ENCODE measurements at regions not wholly inside any gene's neighbourhood (a gene's known extent, or its start where the extent isn't known, plus 50 kb on each side); places are given as distances from the start of the nearest gene placed in this dataset.

DNA sequence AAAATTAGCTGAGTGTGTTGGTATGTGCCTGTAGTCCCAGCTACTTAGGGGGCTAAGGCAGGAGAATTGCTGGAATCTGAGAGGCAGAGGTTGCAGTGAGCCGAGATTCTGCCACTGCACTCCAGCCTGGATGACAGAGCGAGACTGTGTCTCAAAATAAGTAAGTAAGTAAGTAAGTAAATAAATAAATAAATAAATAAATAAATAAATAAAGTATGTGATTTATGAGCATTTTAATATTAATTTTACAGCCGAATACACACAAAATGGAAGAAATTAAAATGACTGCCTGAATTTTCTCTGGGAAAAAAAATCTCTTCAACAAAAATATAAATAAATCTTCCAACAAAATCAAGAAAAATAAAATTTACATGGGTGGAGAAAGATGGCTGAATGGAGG, 740.7 kb downstream of the CDH18 start:
- intact Hi-C loops (cut with micrococcal nuclease): no loop called here
- no TSS peak for BruUV-seq (replicated peaks)
- CTCF ChIA-PET: no interaction called here

More for the DNA sequence above, 740.7 kb downstream of the CDH18 start:
- no peak overlapping the region for H2BK120ac ChIP-seq (ENCODE audit: low read depth, low read length)
- no peak overlapping the region for H3K18ac ChIP-seq (ENCODE audit: low read depth, low read length)
- H3K9ac ChIP-seq (ENCODE audit: low read depth, low read length): no peak overlapping the region
- no peak overlapping the region for H2BK5ac ChIP-seq (ENCODE audit: low read depth, low read length, poor library complexity, severe bottlenecking)
- DNase-seq (no peak), ATAC-seq (ENCODE audit: low read depth) (no peak)
- H3K27me3 ChIP-seq (ENCODE audit: control insufficient read depth, insufficient read depth, low read length): no peaks in the 10 kb centered on the region
- no peaks in the 10 kb centered on the region for H3K9me1 ChIP-seq (ENCODE audit: insufficient read depth, low read length)
- H3K27ac ChIP-seq (ENCODE audit: insufficient read depth, low read length): no peak overlapping the region
- dilution Hi-C loops (cut with HindIII; ENCODE audit: low sequenced_read_pairs, unreplicated experiment): no loop called here
- no peak overlapping the region for H2BK20ac ChIP-seq (ENCODE audit: low read depth, low read length)
- H3K4ac ChIP-seq (ENCODE audit: low read depth, low read length): no peak overlapping the region
- no peak overlapping the region for H3K14ac ChIP-seq (replicated peaks; ENCODE audit: low read depth, low read length)
- in situ Hi-C loops (cut with MboI; ENCODE audit: low sequenced_read_pairs): no loop called here
- H3K36me3 ChIP-seq (ENCODE audit: control insufficient read depth, insufficient read depth, low read length): no peaks in the 10 kb centered on the region
- no peak overlapping the region for H3K4me3 ChIP-seq (ENCODE audit: insufficient read depth, low read depth, low read length)
- no peak overlapping the region for H2BK15ac ChIP-seq (ENCODE audit: low read depth, low read length)
- H4K20me1 ChIP-seq (ENCODE audit: insufficient read depth, low read length): no peaks in the 10 kb centered on the region
- POLR2A ChIA-PET (ENCODE audit: unreplicated experiment): no interaction called here
- H3K56ac ChIP-seq (ENCODE audit: extremely low read depth, insufficient read depth, low read length): no peak overlapping the region
- no peak overlapping the region for H2AK9ac ChIP-seq (replicated peaks; ENCODE audit: low read depth, low read length, poor library complexity)
- H2AK5ac ChIP-seq (ENCODE audit: low read depth, low read length): no peak overlapping the region
- no peak overlapping the region for H3K23ac ChIP-seq (ENCODE audit: low read depth, low read length)
- H2AFZ ChIP-seq (replicated peaks; ENCODE audit: low read length, poor library complexity): no peak overlapping the region
- no peak overlapping the region for H3K4me2 ChIP-seq (ENCODE audit: low read depth, low read length)
- H3K9me3 ChIP-seq (ENCODE audit: control insufficient read depth, insufficient read depth, low read length): peaks cover 7% of the 10 kb centered on the region
- H4K8ac ChIP-seq (ENCODE audit: low read depth in 2 of 2, low read length in 2 of 2): no peak overlapping the region
- no peaks in the 10 kb centered on the region for H3K79me1 ChIP-seq (ENCODE audit: low read depth in 1 of 2, low read length in 2 of 2)
- H4K5ac ChIP-seq (ENCODE audit: low read depth, low read length): no peak overlapping the region
- TF ChIP-seq, protein P1, sequence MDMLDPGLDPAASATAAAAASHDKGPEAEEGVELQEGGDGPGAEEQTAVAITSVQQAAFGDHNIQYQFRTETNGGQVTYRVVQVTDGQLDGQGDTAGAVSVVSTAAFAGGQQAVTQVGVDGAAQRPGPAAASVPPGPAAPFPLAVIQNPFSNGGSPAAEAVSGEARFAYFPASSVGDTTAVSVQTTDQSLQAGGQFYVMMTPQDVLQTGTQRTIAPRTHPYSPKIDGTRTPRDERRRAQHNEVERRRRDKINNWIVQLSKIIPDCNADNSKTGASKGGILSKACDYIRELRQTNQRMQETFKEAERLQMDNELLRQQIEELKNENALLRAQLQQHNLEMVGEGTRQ (IDR thresholded peaks at IDR 0.05; ENCODE audit: low read depth, low read length): no peak
- TF ChIP-seq, protein P2, sequence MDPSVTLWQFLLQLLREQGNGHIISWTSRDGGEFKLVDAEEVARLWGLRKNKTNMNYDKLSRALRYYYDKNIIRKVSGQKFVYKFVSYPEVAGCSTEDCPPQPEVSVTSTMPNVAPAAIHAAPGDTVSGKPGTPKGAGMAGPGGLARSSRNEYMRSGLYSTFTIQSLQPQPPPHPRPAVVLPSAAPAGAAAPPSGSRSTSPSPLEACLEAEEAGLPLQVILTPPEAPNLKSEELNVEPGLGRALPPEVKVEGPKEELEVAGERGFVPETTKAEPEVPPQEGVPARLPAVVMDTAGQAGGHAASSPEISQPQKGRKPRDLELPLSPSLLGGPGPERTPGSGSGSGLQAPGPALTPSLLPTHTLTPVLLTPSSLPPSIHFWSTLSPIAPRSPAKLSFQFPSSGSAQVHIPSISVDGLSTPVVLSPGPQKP (IDR thresholded peaks at IDR 0.05; ENCODE audit: borderline replicate concordance, low read depth, low read length): no peak
- TF ChIP-seq FOS (IDR thresholded peaks at IDR 0.05; ENCODE audit: low read depth, low read length): no peak
- TF ChIP-seq CTCF (conservative IDR thresholded peaks at IDR 0.05; ENCODE audit: low read depth, low read length): no peak
- no peak for TF ChIP-seq CEBPB (IDR thresholded peaks at IDR 0.05; ENCODE audit: low read depth, low read length)
- no peak for TF ChIP-seq CHD1 (IDR thresholded peaks at IDR 0.05; ENCODE audit: low read depth, low read length)
- WGBS, 2 experiments (ENCODE audit: extremely low coverage in 2 of 2, insufficient read length in 1 of 2): no CpG with 5 or more reads among the region's 3 CpGs
- no peaks in the 10 kb centered on the region for H3K4me1 ChIP-seq (ENCODE audit: control insufficient read depth, insufficient read depth, low read length)
- H4K91ac ChIP-seq (ENCODE audit: insufficient read depth, low read depth, low read length): no peak overlapping the region

Data from IMR-90 (cell line).